Posterior cingulate gyrus (tissue), 11 donors: ENCODE measurements at regions not wholly inside any gene's neighbourhood (a gene's known extent, or its start where the extent isn't known, plus 50 kb on each side); places are given as distances from the start of the nearest gene placed in this dataset.
A peak's percentile ranks its signal among the peaks of the same experiment; 100 is the strongest.

Source experiments
- DNase-seq, 10 donors: peaks; one replicate each; pipeline versions ENCODE4 v3.0.0 to v3.0.0-alpha.2; 2020 to 2021; ENCODE audit warnings: mixed read lengths in 3 of 10
- intact Hi-C: fragments of 100-400 bp; cut with DNase I; formaldehyde crosslinking; loops from one replicate; pipeline ENCODE4 v1.15.1; 2023

- intact Hi-C loops = no loop called here
- peak in 1 of 10 donors; percentile 25 for DNase-seq
These were observed 162.4 kb upstream of the BTBD3 start for GRCh38 chr20:11755071-11755841.

DNA sequence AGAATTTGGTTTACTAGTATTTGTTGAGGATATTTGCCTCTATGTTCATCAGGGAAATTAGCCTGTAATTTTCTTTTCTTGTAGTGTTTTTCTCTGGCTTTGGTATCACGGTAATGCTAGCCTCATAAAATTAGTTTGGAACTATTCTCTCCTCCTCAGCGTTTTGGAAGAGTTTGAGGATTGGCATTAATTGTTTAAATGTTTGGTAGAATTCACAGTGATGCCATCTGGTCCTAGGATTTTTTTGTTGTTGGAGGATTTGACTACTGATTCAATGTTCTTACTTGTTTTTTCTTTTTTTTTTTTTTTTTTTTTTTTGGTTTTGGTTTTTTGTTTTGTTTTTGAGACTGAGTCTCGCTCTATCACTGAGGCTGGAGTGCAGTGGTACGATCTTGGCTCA is 156.2 kb upstream of the BTBD3 start:
- DNase-seq = no peak
- intact Hi-C loops = no loop called here

DNA sequence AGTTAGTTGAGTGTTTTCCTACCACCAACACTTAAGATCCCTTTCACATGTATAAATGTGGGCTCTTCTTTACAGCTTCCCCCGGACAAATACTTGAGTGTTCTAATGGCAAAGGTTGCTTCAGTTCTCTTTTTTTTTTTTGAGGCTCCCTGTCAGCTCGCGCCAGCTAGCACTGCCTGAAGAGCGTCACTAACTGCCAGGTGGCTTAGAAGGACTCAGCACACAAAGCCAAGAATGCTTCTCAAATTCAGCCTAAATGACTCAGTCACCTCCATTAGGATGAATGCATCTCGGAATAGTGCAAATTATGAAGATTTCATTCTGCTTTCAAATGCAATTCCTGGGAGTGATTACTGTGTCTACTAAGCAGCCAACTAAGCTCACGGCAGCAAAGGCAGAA is 150.7 kb upstream of the BTBD3 start:
- intact Hi-C loops = no loop called here
- DNase-seq = no peak

DNA sequence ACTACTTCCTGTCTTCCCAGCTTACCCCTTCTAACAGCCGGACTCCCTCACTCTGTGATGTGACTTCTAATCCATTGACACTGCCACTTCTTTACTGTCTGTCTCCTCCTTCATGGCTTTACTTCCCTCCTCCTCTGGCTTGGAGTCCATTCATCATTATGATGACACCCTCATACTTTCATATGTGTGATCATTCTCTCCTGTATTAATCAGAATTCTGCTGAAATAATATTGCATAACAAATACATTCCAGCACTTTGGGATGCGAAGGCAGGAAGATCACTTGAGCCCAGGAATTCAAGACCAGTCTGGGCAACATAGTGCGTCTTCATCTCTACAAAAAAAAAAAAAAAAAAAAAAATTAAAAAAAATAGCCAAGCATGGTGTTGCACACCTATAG is 147.9 kb upstream of the BTBD3 start:
- intact Hi-C loops = no loop called here
- no peak for DNase-seq

GRCh38 chr20:11772226-11772730 is 145.4 kb upstream of the BTBD3 start:
- intact Hi-C loops = no loop called here
- no peak for DNase-seq

GRCh38 chr20:11776687-11777086 is 141.0 kb upstream of the BTBD3 start:
- no peak for DNase-seq
- intact Hi-C loops = no loop called here

DNA sequence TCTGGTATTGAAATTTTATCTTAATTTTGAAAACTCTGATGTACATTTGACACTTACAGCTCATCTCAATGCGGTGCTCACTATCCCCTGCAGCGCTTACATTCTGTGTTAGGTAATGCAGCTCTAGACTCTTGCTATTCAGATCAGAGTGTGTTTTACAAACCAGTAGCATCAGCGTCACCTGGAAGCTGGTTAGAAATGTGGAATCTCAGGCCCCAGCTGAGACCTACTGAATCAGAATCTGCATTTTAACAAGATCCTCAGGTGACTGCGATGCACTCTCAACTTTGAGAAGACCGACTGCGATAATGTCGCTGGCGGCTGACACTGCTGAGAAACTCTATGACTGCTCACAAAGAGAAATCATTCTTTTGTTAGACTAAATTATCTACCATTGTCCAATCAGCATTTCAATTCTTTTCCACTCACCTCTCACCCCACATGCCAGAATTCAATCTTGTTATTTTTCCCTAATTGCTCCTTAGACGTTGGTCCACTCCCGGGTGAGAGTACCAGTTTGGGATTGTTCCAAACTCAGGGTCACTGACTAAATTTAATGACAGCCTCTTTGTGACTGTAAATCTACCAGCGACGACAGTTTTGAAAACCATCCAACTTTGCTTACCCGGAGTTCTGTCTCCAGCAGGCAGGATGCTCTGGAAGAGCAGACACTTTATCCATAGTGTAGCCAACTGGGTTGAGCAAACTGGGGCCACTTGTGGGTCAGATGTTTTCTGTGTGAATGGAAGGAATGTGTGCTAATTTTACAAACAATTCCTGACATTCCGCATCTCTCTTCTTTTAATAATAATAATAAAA is 140.1 kb upstream of the BTBD3 start:
- DNase-seq = no peak
- intact Hi-C loops = no loop called here

GRCh38 chr20:11778206-11778570 is 139.5 kb upstream of the BTBD3 start:
- no peak for DNase-seq
- intact Hi-C loops = no loop called here

DNA sequence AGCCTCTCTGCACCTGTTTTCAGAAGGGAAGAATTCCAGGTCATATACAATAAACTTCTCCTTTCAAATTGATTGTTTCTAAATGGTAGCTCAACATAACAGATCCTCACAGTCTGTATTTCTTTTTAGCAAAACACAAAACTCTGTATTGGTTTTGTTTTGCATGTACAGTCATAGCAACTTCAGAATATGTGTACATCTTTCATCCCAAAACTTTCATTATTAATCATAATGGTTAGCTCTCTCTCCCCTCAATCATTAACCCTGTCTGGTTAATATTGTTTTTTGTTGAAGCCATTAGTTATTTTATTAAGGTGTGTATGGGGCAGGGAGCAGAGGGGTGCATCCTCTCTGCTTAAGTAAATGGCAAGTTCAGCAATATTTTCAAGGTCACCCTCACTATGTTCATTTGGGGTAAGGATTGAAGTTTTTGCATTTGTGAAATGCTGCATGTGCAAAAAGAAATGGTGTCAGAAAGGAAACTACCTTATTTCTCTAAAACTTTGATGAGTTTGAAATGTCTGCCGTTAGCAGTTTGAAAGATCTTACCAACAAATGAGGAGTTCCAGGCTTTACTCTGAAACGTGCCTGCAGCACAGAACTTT is 136.8 kb upstream of the BTBD3 start:
- intact Hi-C loops = no loop called here
- DNase-seq = no peak

DNA sequence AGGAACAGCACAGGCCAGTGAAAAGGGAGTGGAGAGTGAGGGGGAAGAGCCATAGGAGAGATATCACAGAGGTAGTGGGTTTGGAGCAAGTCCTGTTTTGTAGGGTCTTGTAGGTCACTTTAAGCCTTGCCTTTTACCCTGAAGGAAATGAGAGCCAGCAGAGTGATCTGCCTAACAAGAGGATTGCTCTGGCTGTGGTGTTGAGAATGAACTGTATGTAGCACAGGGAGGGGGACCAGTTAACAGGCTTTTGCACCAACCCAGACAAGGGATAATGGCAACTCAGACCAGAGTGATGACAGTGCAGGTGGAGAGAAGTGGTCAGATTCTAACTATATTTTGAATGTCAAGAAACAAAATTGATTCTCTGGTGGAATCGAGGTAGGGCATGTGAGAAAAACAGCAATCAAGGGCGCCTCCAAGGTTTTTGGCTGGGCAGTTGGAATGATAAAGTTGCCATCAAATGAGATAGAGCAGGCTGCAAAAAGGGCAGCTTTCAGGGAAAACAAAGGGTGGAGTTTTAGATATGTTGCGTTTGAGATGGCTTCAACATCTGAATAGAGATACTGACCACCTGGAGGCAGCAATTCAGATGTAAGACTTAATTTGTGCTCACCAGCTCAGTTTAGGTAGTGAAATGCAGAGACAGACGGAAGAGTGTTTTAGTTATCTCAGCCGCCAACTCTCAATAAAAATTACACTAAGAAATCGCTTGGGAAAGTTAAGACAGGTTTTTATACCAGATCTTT is 134.4 kb upstream of the BTBD3 start:
- intact Hi-C loops = no loop called here
- DNase-seq = no peak

DNA sequence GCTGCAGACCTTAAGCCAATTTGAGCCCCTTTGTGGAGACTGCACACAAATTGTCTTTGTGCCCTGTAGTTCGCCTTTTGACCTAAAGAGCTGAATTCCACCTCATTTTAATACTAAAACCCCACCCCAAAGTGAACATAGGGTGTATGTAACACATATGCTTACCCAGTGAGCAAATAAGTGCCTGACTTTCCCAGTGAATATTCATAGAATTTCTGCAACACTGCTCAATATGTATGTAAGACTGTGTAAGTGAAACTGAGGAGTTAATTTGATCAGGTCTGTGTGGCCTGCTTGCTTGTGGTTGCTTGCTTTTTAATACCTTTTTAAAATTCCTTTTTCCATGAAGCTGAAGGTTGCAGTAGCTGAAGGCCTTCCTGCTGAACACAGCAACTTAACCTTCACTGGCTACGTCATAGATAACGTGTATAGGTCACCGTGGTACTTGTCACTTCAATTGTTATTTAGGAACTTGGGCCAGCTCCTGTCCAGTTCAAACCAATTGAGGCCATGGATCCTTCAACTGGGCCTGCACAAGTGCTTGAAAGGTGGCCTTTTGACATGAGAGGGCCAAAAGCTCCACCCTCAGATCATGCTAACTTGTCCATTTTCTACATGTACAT is 131.7 kb upstream of the BTBD3 start:
- no peak for DNase-seq
- intact Hi-C loops = no loop called here

GRCh38 chr20:11790046-11790445 is 127.6 kb upstream of the BTBD3 start:
- intact Hi-C loops = no loop called here
- no peak for DNase-seq

DNA sequence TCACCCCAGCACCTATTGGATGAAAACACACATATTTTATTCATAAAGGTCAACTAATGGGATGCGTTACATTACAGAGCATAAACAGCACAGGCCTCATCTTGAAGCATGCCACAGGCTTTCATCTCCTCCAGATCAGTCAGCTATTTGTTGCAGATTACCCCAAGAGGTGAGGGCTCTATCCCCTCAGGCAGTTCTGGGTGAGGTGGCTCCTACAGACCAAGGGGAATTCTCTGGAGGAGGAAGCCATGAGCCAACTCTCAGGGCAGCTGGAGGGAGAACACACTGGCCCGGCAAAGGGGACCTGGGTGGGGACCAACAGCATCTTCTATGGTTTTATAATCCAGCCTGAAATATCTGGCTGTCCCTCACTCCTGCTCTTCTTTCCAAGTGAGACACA is 126.4 kb upstream of the BTBD3 start:
- no peak for DNase-seq
- intact Hi-C loops = no loop called here

- no peak for DNase-seq
- intact Hi-C loops = no loop called here
These were observed 125.7 kb upstream of the BTBD3 start for GRCh38 chr20:11791835-11792567.

DNA sequence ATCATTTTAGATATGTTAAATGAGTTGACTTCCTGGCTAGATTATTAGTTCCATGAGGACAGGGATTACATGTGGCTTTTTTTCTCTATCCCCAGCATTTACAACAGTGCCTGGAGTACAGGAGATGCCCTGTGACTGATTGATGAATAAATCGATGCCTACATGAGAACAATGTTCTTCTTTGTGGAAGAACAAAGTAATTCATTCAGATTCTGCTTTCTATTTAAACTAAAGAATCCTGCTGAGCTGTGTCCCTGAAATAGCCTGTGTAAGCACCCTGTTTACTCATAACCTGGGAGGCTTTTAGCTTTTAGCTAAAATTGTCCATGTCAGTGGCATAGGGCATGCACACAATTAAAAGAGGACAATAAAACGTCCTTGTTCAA is 125.1 kb upstream of the BTBD3 start:
- DNase-seq = no peak
- intact Hi-C loops = no loop called here

GRCh38 chr20:11794525-11794924 is 123.2 kb upstream of the BTBD3 start:
- DNase-seq = no peak
- intact Hi-C loops = no loop called here

GRCh38 chr20:11795071-11795615 is 122.5 kb upstream of the BTBD3 start:
- intact Hi-C loops = no loop called here
- DNase-seq = no peak

- intact Hi-C loops = no loop called here
- DNase-seq = no peak
These were observed 121.7 kb upstream of the BTBD3 start for GRCh38 chr20:11796026-11796425.

DNA sequence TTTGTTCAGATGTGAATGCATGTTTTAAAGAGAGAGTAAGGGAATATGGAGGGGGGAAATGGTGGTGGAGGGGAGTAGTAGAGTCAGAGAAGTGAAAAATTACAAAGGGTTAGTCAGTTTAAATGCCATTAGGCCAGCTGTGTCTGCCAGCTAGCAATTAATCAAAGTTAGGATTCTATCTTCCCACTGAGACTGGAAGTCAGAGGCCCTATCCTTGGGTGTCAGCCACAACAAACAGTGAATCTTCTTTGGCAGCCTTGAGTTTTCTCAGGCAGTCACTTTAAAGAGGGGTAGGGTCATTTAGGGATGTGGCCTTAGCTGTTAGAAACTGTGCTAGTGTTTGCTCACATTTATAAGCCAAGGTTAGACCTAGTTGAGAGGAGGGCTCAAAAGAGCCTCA is 120.5 kb upstream of the BTBD3 start:
- no peak for DNase-seq
- intact Hi-C loops = no loop called here
